ENCODE measurements at regions not wholly inside any gene's neighbourhood (a gene's known extent, or its start where the extent isn't known, plus 50 kb on each side); places are given as distances from the start of the nearest gene placed in this dataset.

DNA sequence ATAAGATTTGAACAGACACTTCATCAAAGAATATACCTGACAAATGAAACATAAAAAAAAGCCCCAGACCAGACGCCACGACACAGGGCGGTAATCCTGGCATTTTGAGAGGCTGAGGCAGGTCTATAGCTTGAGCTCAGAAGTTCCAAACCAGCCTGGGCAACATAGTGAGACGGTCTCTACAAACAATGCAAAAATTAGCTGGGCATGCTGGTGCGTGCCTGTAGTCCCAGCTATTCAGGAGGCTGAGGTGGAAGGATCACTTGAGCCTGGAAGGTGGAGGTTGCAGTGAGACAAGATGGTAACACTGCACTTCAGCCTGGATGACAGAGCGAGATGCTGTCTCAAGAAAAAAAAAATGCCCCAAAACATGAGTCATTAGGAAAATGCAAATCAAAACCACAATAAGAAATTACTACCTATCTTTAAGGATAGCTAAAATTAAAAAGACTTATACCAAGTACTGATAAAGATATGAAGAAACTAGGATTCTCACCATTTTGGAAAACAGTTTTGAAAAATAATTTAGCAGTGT lies 91.7 kb upstream of the GRAMD1B start:
- TF ChIP-seq POLR2A (IDR thresholded peaks at IDR 0.05), result no peak
- TF ChIP-seq, protein P1, sequence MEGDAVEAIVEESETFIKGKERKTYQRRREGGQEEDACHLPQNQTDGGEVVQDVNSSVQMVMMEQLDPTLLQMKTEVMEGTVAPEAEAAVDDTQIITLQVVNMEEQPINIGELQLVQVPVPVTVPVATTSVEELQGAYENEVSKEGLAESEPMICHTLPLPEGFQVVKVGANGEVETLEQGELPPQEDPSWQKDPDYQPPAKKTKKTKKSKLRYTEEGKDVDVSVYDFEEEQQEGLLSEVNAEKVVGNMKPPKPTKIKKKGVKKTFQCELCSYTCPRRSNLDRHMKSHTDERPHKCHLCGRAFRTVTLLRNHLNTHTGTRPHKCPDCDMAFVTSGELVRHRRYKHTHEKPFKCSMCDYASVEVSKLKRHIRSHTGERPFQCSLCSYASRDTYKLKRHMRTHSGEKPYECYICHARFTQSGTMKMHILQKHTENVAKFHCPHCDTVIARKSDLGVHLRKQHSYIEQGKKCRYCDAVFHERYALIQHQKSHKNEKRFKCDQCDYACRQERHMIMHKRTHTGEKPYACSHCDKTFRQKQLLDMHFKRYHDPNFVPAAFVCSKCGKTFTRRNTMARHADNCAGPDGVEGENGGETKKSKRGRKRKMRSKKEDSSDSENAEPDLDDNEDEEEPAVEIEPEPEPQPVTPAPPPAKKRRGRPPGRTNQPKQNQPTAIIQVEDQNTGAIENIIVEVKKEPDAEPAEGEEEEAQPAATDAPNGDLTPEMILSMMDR (IDR thresholded peaks at IDR 0.05), result no peak
